Neural cell (in vitro differentiated cells): ENCODE measurements at regions not wholly inside any gene's neighbourhood (a gene's known extent, or its start where the extent isn't known, plus 50 kb on each side); places are given as distances from the start of the nearest gene placed in this dataset.

Source experiments
- EP300 ChIP-seq: fragments of 450-650 bp; conservative IDR thresholded peaks from 2 replicates; pipeline ENCODE4 v1.6.1; 2014; ENCODE audit warnings: antibody characterized with exemption, mild to moderate bottlenecking, moderate library complexity; ENCODE audit not compliant: poor library complexity, severe bottlenecking
- EZH2 ChIP-seq: fragments of 200-600, 300-800 bp; shearing (Covaris generic), sonication (generic); IDR thresholded peaks from 2 replicates; pipeline ENCODE4 v1.6.1; 2014; ENCODE audit warnings: antibody characterized with exemption, low read length, borderline replicate concordance, mild to moderate bottlenecking; ENCODE audit not compliant: insufficient read depth, poor library complexity, severe bottlenecking
- POLR2AphosphoS5 ChIP-seq: IDR thresholded peaks from 2 replicates; pipeline ENCODE4 v1.6.1; 2012
- TAF1 ChIP-seq: IDR thresholded peaks from 2 replicates; pipeline ENCODE4 v1.6.1; 2012; ENCODE audit warnings: low read depth
- TF ChIP-seq, protein P1 (sequence below): fragments of 450-650 bp; IDR thresholded peaks from 2 replicates; pipeline ENCODE4 v1.5.1; 2014; ENCODE audit warnings: antibody characterized with exemption, mild to moderate bottlenecking, moderate library complexity; ENCODE audit not compliant: poor library complexity, severe bottlenecking
- TF ChIP-seq, protein P2 (sequence below): IDR thresholded peaks from 2 replicates; pipeline ENCODE4 v1.6.1; 2012; ENCODE audit warnings: borderline replicate concordance

GRCh38 chr4:157840034-157840433 lies 332.8 kb downstream of the GASK1B start:
- TF ChIP-seq, protein P1, sequence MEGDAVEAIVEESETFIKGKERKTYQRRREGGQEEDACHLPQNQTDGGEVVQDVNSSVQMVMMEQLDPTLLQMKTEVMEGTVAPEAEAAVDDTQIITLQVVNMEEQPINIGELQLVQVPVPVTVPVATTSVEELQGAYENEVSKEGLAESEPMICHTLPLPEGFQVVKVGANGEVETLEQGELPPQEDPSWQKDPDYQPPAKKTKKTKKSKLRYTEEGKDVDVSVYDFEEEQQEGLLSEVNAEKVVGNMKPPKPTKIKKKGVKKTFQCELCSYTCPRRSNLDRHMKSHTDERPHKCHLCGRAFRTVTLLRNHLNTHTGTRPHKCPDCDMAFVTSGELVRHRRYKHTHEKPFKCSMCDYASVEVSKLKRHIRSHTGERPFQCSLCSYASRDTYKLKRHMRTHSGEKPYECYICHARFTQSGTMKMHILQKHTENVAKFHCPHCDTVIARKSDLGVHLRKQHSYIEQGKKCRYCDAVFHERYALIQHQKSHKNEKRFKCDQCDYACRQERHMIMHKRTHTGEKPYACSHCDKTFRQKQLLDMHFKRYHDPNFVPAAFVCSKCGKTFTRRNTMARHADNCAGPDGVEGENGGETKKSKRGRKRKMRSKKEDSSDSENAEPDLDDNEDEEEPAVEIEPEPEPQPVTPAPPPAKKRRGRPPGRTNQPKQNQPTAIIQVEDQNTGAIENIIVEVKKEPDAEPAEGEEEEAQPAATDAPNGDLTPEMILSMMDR = no peak
- TF ChIP-seq TAF1 (no peak), EZH2 (no peak), EP300 (no peak), POLR2AphosphoS5 (no peak)
- TF ChIP-seq, protein P2, sequence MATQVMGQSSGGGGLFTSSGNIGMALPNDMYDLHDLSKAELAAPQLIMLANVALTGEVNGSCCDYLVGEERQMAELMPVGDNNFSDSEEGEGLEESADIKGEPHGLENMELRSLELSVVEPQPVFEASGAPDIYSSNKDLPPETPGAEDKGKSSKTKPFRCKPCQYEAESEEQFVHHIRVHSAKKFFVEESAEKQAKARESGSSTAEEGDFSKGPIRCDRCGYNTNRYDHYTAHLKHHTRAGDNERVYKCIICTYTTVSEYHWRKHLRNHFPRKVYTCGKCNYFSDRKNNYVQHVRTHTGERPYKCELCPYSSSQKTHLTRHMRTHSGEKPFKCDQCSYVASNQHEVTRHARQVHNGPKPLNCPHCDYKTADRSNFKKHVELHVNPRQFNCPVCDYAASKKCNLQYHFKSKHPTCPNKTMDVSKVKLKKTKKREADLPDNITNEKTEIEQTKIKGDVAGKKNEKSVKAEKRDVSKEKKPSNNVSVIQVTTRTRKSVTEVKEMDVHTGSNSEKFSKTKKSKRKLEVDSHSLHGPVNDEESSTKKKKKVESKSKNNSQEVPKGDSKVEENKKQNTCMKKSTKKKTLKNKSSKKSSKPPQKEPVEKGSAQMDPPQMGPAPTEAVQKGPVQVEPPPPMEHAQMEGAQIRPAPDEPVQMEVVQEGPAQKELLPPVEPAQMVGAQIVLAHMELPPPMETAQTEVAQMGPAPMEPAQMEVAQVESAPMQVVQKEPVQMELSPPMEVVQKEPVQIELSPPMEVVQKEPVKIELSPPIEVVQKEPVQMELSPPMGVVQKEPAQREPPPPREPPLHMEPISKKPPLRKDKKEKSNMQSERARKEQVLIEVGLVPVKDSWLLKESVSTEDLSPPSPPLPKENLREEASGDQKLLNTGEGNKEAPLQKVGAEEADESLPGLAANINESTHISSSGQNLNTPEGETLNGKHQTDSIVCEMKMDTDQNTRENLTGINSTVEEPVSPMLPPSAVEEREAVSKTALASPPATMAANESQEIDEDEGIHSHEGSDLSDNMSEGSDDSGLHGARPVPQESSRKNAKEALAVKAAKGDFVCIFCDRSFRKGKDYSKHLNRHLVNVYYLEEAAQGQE = no peak
